Stimulated activated CD4-positive, alpha-beta T cell treated with anti-CD3 and anti-CD28 coated beads, Interleukin-4, amount 100 ng/mL, for 4 hours (primary cell): ENCODE measurements at regions not wholly inside any gene's neighbourhood (a gene's known extent, or its start where the extent isn't known, plus 50 kb on each side); places are given as distances from the start of the nearest gene placed in this dataset.
"Not testable (repeated sequence)": the region's sequence is repeated elsewhere in the genome, so short reads cannot be mapped to it uniquely, and the experiment has no call there.

Experiments used
- DNase-seq, 2 experiments: peaks; one replicate each; pipeline ENCODE4 v3.0.0-alpha.2; 2020

- no peak for DNase-seq
Measured at GRCh38 chr3:194931347-194931746, 245.7 kb downstream of the FAM43A start.

- DNase-seq = no peak
Measured at GRCh38 chr3:194931865-194932264, 246.2 kb downstream of the FAM43A start.

- no peak for DNase-seq
Measured at GRCh38 chr3:194933465-194933864, 247.8 kb downstream of the FAM43A start.

GRCh38 chr3:194935061-194935460 lies 249.4 kb downstream of the FAM43A start:
- no peak for DNase-seq

GRCh38 chr3:194935632-194936470 lies 250.2 kb downstream of the FAM43A start:
- DNase-seq = no peak

- no peak for DNase-seq
Measured at GRCh38 chr3:194936659-194937058, 251.0 kb downstream of the FAM43A start.

GRCh38 chr3:194937144-194937543 lies 251.5 kb downstream of the FAM43A start:
- no peak for DNase-seq

GRCh38 chr3:194937882-194938321 lies 252.2 kb downstream of the FAM43A start:
- no peak for DNase-seq

GRCh38 chr3:194938845-194939531 lies 253.3 kb downstream of the FAM43A start:
- DNase-seq = no peak

GRCh38 chr3:194939532-194939909 lies 253.8 kb downstream of the FAM43A start:
- DNase-seq = no peak

GRCh38 chr3:194939949-194940770 lies 254.5 kb downstream of the FAM43A start:
- no peak for DNase-seq

GRCh38 chr3:194941360-194941955 lies 255.8 kb downstream of the FAM43A start:
- no peak for DNase-seq

GRCh38 chr3:194941956-194942511 lies 256.4 kb downstream of the FAM43A start:
- no peak for DNase-seq

GRCh38 chr3:194944526-194944925 lies 258.8 kb downstream of the FAM43A start:
- DNase-seq = no peak

GRCh38 chr3:194945508-194945907 lies 259.8 kb downstream of the FAM43A start:
- no peak for DNase-seq

GRCh38 chr3:194946091-194946490 lies 260.4 kb downstream of the FAM43A start:
- DNase-seq = no peak

- DNase-seq = no peak
Measured at GRCh38 chr3:194949592-194949991, 263.9 kb downstream of the FAM43A start.

GRCh38 chr3:194950906-194951628 lies 265.4 kb downstream of the FAM43A start:
- no peak for DNase-seq

GRCh38 chr3:194951629-194951920 lies 265.9 kb downstream of the FAM43A start:
- not testable (repeated sequence) for DNase-seq

GRCh38 chr3:194951931-194952582 lies 266.4 kb downstream of the FAM43A start:
- no peak for DNase-seq

- no peak for DNase-seq
Measured at GRCh38 chr3:194952841-194953241, 267.2 kb downstream of the FAM43A start.

- no peak for DNase-seq
Measured at GRCh38 chr3:194953291-194953690, 267.6 kb downstream of the FAM43A start.
